H1 (cell line): ENCODE measurements at regions not wholly inside any gene's neighbourhood (a gene's known extent, or its start where the extent isn't known, plus 50 kb on each side); places are given as distances from the start of the nearest gene placed in this dataset.

Source experiments
- ATF2 ChIP-seq: IDR thresholded peaks from 2 replicates; pipeline ENCODE4 v1.6.1; 2012; ENCODE audit warnings: low read length, inconsistent platforms
- CHD2 ChIP-seq: IDR thresholded peaks from 2 replicates; pipeline ENCODE4 v1.6.1; 2012; ENCODE audit warnings: low read length, improper control_type of control experiment
- CTBP2 ChIP-seq: IDR thresholded peaks from 2 replicates; pipeline ENCODE4 v1.7.0; 2011; ENCODE audit warnings: borderline replicate concordance, mild to moderate bottlenecking, moderate library complexity, mixed read lengths, low read length; ENCODE audit not compliant: insufficient read depth, insufficient read length
- CTCF ChIP-seq, 3 experiments: IDR thresholded peaks; 1 replicate in 2 of 3; 2 replicates in 1 of 3; pipeline versions ENCODE4 v1.5.1 to v1.6.1; 2011; ENCODE audit warnings: low read length in 3 of 3, mild to moderate bottlenecking in 3 of 3, inconsistent platforms in 2 of 3, low read depth in 1 of 3, moderate library complexity in 1 of 3; ENCODE audit not compliant: insufficient read depth in 1 of 3; ENCODE audit errors: control extremely low read depth in 1 of 3
- E2F6 ChIP-seq: IDR thresholded peaks from 2 replicates; pipeline ENCODE4 v1.6.1; 2012; ENCODE audit warnings: inconsistent platforms
- KDM5A ChIP-seq: fragments of 200-600 bp; IDR thresholded peaks from 2 replicates; pipeline ENCODE4 v1.7.1; 2012; ENCODE audit warnings: mild to moderate bottlenecking, low read length, inconsistent platforms, mixed read lengths
- MAX ChIP-seq: IDR thresholded peaks from 2 replicates; pipeline ENCODE4 v1.6.1; 2012; ENCODE audit warnings: inconsistent platforms
- NANOG ChIP-seq: IDR thresholded peaks from 2 replicates; pipeline ENCODE4 v1.6.1; 2011; ENCODE audit warnings: low read length, low read depth, mild to moderate bottlenecking, inconsistent platforms; ENCODE audit not compliant: insufficient read depth, poor library complexity, severe bottlenecking
- POLR2AphosphoS5 ChIP-seq: IDR thresholded peaks from 2 replicates; pipeline ENCODE4 v1.6.1; 2011; ENCODE audit warnings: low read depth, low read length

GRCh38 chr3:81164806-81165205 lies 596.6 kb downstream of the GBE1 start:
- TF ChIP-seq POLR2AphosphoS5 (no peak), MAX (no peak), ATF2 (no peak), CTBP2 (no peak), E2F6 (no peak), CHD2 (no peak), KDM5A (no peak), CTCF (IDR thresholded peaks at IDR 0.05; ENCODE audit: control extremely low read depth in 1 of 3, insufficient read depth in 1 of 3, low read depth in 1 of 3, low read length in 3 of 3) (no peak), NANOG (no peak)
